ENCODE measurements at regions not wholly inside any gene's neighbourhood (a gene's known extent, or its start where the extent isn't known, plus 50 kb on each side); places are given as distances from the start of the nearest gene placed in this dataset.

- Histone ChIP-seq H3K36me3 (ENCODE audit: insufficient read depth, low read length) (no peaks in the 10 kb centered on the region), H3K4me3 (ENCODE audit: low read length) (no peak overlapping the region), H3K27me3 (ENCODE audit: insufficient read depth, low read depth, low read length) (no peaks in the 10 kb centered on the region), H3F3A (ENCODE audit: insufficient read depth, low read length, poor library complexity, severe bottlenecking) (no peaks in the 10 kb centered on the region), H3K9me3 (ENCODE audit: low read length) (no peaks in the 10 kb centered on the region), H3K27ac (ENCODE audit: low read length) (no peak overlapping the region), H3K4me2 (ENCODE audit: low read length) (no peak overlapping the region), H3K79me2 (replicated peaks; ENCODE audit: insufficient read depth, low read length) (no peaks in the 10 kb centered on the region), H3K9ac (ENCODE audit: low read length) (no peak overlapping the region), H3K9me2 (ENCODE audit: insufficient read depth, low read length) (no peaks in the 10 kb centered on the region), H2AFZ (ENCODE audit: low read depth, low read length) (no peak overlapping the region), H4K20me1 (ENCODE audit: insufficient read depth) (no peaks in the 10 kb centered on the region)
- no peak for TF ChIP-seq EP300 (conservative IDR thresholded peaks at IDR 0.05; ENCODE audit: poor library complexity, severe bottlenecking)
- no peak for TF ChIP-seq SMC3 (conservative IDR thresholded peaks at IDR 0.05; ENCODE audit: poor library complexity)
- TF ChIP-seq REST (IDR thresholded peaks at IDR 0.05; ENCODE audit: borderline replicate concordance), result no peak
- no peak for TF ChIP-seq TAF1 (IDR thresholded peaks at IDR 0.05; ENCODE audit: low read depth)
- TF ChIP-seq MXI1 (conservative IDR thresholded peaks at IDR 0.05; ENCODE audit: poor library complexity, severe bottlenecking), result no peak
- no peak for TF ChIP-seq CTCF (IDR thresholded peaks at IDR 0.05; ENCODE audit: poor library complexity, severe bottlenecking)
- TF ChIP-seq EZH2 (IDR thresholded peaks at IDR 0.05; ENCODE audit: borderline replicate concordance, insufficient read depth, low read length, poor library complexity, severe bottlenecking), result no peak
- TF ChIP-seq POLR2AphosphoS5 (IDR thresholded peaks at IDR 0.05), result no peak
- TF ChIP-seq RAD21 (conservative IDR thresholded peaks at IDR 0.05), result no peak
These were observed 62.3 kb upstream of the CLMP start for GRCh38 chr11:123257370-123257769.

GRCh38 chr11:123255909-123256308 is 60.9 kb upstream of the CLMP start:
- H3K9ac ChIP-seq (ENCODE audit: low read length), result no peak overlapping the region
- no peak overlapping the region for H3K4me2 ChIP-seq (ENCODE audit: low read length)
- H2AFZ ChIP-seq (ENCODE audit: low read depth, low read length), result no peak overlapping the region
- H3K9me3 ChIP-seq (ENCODE audit: low read length), result no peaks in the 10 kb centered on the region
- TF ChIP-seq CTCF (IDR thresholded peaks at IDR 0.05; ENCODE audit: poor library complexity, severe bottlenecking) (no peak), EP300 (conservative IDR thresholded peaks at IDR 0.05; ENCODE audit: poor library complexity, severe bottlenecking) (peak; percentile 35), TAF1 (IDR thresholded peaks at IDR 0.05; ENCODE audit: low read depth) (no peak), POLR2AphosphoS5 (IDR thresholded peaks at IDR 0.05) (peak; percentile 72)
- no peaks in the 10 kb centered on the region for H3K9me2 ChIP-seq (ENCODE audit: insufficient read depth, low read length)
- H4K20me1 ChIP-seq (ENCODE audit: insufficient read depth), result no peaks in the 10 kb centered on the region
- no peaks in the 10 kb centered on the region for H3K79me2 ChIP-seq (replicated peaks; ENCODE audit: insufficient read depth, low read length)
- H3K36me3 ChIP-seq (ENCODE audit: insufficient read depth, low read length), result no peaks in the 10 kb centered on the region
- H3K4me3 ChIP-seq (ENCODE audit: low read length), result peak overlapping the region; percentile 40
- H3F3A ChIP-seq (ENCODE audit: insufficient read depth, low read length, poor library complexity, severe bottlenecking), result no peaks in the 10 kb centered on the region
- peak overlapping the region; percentile 42 for H3K27ac ChIP-seq (ENCODE audit: low read length)
- no peaks in the 10 kb centered on the region for H3K27me3 ChIP-seq (ENCODE audit: insufficient read depth, low read depth, low read length)
